SKM-1 treated with dmso at 0.1 percent for 144 hours (cell line): ENCODE measurements at regions not wholly inside any gene's neighbourhood (a gene's known extent, or its start where the extent isn't known, plus 50 kb on each side); places are given as distances from the start of the nearest gene placed in this dataset.

Experiments used
- DNase-seq: peaks from one replicate; lab custom pipeline; 2025; ENCODE audit not compliant: unreplicated experiment; lab: John Stamatoyannopoulos, UW

DNA sequence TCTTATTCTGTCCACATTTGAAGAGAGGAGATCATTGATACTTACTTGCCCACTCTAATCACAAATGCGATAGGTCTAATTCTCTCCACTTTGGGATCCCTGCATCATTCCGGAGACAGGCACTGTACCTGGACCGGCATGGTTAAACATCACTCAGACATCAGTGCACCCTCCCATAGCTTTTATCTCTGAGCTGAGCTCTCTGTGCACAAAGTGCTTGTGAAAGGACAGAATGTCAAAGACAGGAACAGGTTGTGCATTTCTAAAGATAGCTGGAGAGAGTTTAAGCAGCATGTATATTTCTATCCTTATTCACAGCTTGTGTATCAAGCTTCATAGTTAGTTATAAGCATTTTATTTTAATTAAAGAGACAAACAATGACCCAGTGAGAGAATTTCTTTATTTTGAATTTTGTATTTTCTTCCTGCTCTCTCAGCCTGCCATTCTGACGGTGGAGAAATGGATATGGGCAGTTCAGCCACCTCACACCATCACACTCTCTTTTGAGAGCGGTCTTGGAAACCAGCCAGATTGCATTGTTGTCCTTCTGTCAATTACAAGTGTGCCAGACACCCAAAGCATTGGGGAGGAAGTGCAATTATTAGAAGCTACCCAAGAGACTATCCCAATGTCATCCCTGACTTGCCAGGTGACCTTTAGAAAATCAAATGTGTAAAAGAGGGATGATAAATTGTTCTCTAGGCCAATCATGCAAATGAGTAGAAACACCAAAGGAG is 65.2 kb upstream of the CHL1 start:
- no peak for DNase-seq

DNA sequence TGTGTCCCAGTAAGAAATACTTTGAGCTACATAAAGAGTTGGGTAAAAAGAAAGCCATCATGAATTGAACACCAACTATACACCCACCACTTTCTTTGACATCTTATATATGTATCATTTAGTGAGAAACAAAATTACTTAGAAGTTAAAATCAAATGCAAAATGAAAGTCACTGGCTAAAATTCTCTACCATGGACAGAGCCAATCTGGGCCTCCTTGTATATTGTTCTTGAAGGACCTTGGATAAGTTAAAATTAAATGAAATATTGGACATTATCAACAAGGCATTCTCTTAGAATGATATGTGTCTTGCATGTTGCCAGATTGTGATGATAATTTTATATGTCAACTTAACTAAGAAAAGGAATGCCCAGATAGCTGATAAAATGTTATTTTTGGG is 64.2 kb upstream of the CHL1 start:
- DNase-seq: no peak

DNA sequence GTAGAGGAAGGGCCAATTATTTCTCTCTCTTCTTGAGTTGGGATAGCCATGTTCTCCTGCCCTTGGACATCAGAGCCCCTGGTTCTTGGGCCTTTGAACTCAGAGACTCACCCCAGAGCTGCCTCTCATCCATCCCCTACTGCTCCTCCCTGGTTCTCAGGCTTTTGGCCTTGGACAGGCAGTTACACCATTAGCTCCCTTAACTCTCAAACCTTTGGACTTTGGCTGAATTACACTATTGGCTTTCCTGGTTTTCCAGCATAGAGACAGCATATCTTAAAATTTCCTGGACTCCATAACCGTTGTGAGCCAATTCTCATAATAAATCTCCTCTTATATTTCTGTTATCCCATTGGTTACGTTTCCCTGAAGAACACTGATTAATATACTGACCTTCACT is 63.7 kb upstream of the CHL1 start:
- DNase-seq: no peak

DNA sequence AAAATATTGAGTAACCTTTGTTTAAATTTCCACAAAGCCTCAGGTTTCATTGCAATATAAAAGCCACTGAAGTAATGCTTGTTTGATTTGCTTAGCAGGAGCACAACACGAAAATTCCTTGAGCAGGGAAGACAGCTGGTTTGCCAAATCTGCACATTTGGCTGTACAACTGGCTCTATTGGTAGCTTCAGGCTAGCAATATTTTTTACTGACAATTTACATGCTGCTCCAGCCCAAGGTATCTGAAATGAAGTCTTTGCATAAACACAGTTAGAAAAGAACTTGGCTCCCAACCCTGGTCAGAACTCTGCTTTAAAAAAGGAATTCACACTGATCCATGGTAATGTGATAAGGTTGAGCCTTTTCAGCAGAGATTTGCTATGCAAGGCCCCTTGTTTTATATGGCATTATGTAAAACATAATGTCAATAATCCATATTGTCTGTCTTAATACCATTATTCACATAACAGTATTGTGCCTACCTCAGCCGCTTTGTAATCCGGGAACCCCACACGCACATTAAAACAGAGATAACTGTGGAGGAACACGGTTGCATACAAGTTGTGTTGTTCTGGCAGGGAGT is 55.7 kb upstream of the CHL1 start:
- no peak for DNase-seq
